HG02870 (cell line): ENCODE measurements at regions not wholly inside any gene's neighbourhood (a gene's known extent, or its start where the extent isn't known, plus 50 kb on each side); places are given as distances from the start of the nearest gene placed in this dataset.

Experiments used
- ATAC-seq: cut with Tn5 transposase; IDR thresholded peaks from one replicate; pipeline ENCODE4 v1.9.1; 2021; ENCODE audit warnings: mild to moderate bottlenecking, moderate library complexity; ENCODE audit not compliant: unreplicated experiment

DNA sequence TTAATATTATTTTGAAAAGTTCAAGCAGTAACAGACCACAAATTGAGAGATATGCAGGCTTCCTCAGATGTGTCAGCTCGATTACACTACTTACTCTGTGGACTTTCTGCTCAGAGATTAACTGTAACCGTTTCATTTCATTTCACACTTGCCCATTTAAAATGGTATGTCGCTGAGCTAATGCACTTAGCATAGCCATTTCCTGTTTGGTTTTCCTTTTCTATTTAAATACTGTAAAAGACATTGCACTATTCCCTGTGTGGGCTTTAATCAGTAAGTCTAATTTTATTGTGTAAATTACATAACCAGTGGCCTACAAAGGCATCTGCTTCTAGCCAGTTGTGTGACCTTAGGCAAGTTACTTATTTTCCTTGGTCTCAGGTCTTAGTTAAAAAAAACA lies 237.6 kb downstream of the LACC1 start:
- no peak for ATAC-seq

GRCh38 chr13:44117816-44118215 lies 238.1 kb downstream of the LACC1 start:
- ATAC-seq, result no peak

DNA sequence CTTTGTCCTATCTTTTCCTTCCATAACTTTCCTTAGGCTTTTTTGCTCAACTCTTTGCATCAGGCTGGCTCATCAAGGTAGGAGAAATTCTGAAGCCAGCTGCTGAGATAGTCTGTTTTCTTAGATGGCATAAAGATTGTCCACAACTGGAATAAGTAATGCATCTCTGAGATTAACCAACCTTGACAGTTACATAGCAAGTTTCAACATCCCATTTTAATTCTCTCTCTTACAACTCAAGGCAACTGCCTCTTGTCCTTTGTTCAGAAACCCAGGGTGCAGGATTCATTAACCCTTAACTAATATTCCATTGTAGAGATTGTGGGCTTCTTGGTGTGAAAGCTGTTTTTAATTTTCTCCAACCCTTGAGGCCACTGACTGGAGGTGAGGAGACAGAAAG lies 239.2 kb downstream of the LACC1 start:
- ATAC-seq, result no peak

- no peak for ATAC-seq
These were observed 240.3 kb downstream of the LACC1 start for GRCh38 chr13:44120043-44120442.

DNA sequence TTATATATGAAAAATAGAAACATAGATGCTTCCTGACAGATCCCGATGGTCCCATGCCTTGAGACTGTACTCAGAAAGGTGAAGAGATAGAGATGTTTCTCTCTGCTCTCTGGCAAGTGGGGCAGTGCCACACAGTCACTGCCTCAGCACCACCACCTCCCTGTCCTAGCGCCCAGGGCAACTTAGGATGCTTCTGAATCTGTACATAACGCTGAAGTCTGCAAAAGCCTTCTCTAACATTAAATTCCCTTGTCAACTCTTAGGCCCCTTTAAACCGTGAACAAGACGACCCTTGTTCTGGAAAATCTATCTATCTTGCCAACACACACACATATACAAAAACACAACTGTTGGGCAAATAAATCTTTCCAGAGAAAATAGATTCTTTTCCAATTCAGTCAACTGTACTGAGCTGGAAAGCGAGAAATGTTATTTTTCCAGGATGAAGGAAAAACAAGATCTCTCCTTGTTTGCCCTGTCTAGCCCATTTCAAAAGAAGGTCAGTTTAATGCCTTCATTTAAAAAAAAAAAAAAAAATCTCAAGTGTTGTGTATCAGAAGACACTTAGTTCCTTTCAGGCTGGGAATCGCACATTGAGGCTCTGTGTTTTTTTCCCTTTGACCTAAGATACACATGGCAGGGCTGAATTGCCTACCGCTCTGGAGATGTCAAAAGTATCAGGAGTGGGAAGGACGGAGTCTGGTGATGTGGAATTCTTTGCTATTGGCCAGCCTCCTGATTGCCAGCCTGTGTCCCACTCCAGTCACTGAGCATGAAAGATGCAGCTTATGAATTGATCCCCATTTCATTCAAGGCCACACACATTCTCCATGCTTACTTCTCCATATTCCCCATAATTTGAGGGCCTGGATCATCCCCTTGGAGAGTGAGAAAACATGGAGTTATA lies 241.4 kb downstream of the LACC1 start:
- no peak for ATAC-seq

DNA sequence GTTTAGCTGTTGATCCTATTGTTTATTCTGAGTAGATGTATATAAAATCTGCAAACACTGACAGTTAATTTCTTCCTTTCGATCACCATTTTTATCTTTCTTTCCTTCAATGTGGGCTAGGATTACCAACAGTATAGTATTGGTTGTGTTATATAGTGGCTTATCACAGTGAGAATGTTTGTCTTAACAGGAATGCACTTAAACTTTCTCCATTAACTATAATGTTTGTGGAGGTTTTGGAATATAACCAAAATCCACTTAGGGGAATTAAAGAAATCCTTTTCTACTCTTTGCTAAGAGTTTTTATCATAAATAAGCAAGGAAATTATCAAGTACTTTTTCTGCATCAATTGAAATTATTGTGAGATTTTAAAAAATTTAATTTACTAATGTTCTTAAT lies 244.6 kb downstream of the LACC1 start:
- ATAC-seq, result no peak

GRCh38 chr13:44125943-44126469 lies 246.3 kb downstream of the LACC1 start:
- ATAC-seq, result no peak

DNA sequence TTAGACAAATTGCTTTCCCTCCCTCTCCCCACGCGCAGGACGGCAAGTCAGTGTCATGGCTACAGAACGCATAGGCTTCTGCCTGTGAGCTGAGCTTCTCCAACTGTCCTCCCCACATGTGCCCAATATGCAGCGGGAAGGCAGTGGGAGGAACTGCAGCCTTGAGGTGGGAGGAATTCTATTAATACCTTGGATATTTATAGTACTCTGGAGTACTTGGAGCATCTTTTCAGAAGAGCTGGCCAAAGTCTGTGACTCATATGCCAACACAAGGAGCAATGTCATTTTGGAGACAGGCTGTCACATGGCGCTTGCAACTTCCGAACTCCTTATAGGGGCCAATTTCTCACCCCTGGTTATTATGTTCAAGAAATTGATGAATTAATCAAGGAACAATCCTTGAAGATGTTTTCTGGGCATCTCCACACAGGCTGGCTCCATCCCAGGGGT lies 245.0 kb upstream of the SERP2 start:
- no peak for ATAC-seq

GRCh38 chr13:44129418-44129817 lies 244.2 kb upstream of the SERP2 start:
- ATAC-seq, result no peak

- no peak for ATAC-seq
These were observed 242.5 kb upstream of the SERP2 start for GRCh38 chr13:44131069-44131614.

DNA sequence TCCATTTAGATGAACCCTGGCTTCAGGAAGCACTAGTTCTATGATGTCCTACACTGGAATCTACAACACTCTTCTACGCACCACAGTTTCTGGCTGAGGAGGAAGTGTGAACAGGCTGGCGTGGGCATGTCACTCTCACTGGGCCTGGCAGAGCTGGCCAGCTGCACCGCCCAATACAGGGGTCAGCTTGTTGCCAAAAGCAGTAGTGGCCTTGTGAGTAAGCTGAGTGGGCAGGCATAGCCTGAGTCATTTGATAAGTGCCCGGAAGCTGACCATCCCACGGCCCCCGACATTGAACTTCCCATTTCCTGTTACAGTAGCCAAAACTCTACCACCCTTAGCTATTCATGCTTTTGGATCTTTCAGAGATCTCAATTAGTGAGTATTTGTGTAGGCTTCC lies 240.9 kb upstream of the SERP2 start:
- no peak for ATAC-seq

GRCh38 chr13:44133626-44134025 lies 240.0 kb upstream of the SERP2 start:
- ATAC-seq, result no peak

GRCh38 chr13:44135566-44135965 lies 238.1 kb upstream of the SERP2 start:
- no peak for ATAC-seq

DNA sequence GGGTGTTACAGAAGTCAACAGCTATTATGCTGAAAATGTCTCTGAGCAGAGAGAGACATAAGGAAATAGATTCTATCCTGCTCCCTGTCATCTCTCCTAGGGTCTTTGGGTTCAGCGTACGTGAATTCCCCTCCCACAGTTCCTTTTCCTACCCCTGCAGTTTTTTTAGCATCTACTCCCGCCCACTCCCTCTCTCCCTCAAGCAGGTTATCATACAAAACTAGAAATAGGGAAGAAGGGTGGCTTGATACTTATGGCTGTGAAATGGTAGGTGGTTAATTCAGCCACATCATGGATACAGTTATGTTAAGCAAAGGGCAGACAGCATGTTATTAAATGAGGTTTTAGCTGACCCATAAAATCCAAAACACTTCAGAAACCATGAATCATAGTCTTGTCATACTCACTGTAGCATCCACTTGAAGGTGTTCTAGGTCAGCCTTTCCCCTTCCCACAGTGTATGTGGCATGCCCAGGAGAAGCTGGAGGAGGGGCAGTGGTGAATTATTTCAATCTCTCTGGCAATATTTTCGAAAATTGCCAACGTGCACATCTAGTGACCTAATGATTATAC lies 236.8 kb upstream of the SERP2 start:
- no peak for ATAC-seq

GRCh38 chr13:44137466-44137865 lies 236.2 kb upstream of the SERP2 start:
- no peak for ATAC-seq

GRCh38 chr13:44140146-44140545 lies 233.5 kb upstream of the SERP2 start:
- no peak for ATAC-seq

- ATAC-seq, result no peak
These were observed 232.5 kb upstream of the SERP2 start for GRCh38 chr13:44140888-44141724.

DNA sequence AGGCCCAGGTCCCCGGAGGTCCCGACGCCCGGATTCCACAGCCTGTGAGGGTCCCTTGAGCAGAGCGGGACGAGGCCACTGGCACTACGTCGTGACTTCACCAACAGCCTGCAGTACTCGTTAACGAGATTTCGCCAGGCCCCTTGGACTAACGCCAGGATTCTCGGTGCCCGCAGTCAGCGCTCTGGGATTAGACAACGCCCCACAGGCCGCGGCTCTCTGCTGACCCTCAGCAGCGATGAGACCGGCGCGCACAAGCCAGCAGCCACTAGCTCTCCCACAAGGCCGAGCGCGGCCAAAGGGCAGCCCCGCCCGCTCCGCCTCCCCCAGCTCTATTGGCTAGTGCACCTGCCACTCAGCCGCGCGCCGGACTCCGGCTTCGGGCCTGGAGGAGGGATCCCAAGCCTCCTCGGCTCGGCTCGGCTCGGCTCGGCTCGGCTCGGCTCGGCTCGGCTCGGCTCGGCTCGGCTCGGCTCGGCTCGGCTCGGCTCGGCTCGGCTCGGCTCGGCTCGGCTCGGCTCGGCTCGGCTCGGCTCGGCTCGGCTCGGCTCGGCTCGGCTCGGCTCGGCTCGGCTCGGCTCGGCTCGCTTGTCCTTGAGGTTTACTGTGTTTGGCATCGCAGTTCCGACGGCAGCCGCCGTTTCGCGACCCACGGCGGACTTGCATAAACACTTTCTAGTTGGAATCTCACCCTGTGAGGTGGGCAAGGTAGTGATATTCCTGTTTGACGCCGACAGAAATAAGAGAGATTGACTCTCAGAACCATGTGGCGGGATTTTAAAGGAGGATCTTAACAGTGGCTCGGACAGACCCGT lies 231.7 kb upstream of the SERP2 start:
- ATAC-seq, result peak; percentile 100

- ATAC-seq, result no peak
These were observed 231.1 kb upstream of the SERP2 start for GRCh38 chr13:44142540-44142867.

- ATAC-seq, result no peak
These were observed 230.5 kb upstream of the SERP2 start for GRCh38 chr13:44142941-44143665.
